ENCODE measurements at regions not wholly inside any gene's neighbourhood (a gene's known extent, or its start where the extent isn't known, plus 50 kb on each side); places are given as distances from the start of the nearest gene placed in this dataset.

DNA sequence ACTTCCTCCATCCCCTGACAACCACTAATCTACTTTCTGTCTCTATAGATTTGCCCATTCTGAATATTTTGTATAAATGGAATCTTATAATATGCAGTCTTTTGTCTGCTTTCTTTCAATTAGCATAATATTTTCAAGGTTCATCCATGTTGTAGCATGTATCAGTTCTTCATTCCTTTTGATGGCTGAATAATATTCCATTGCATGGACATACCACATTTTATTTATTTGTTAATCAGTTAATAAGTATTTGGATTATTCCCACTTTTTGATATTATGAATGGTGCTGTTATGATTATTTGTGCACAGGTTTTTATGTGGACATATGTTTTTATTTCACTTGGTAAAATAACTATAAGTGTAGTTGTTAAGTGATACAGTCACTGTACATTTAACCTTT, 155.1 kb upstream of the WSCD2 start:
- peaks cover 4% of the 10 kb centered on the region for H3K27me3 Mint-ChIP-seq (ENCODE audit: low read depth)
- H3K4me3 Mint-ChIP-seq (ENCODE audit: unreplicated experiment) = no peak overlapping the region
- TF ChIP-seq, protein P1, sequence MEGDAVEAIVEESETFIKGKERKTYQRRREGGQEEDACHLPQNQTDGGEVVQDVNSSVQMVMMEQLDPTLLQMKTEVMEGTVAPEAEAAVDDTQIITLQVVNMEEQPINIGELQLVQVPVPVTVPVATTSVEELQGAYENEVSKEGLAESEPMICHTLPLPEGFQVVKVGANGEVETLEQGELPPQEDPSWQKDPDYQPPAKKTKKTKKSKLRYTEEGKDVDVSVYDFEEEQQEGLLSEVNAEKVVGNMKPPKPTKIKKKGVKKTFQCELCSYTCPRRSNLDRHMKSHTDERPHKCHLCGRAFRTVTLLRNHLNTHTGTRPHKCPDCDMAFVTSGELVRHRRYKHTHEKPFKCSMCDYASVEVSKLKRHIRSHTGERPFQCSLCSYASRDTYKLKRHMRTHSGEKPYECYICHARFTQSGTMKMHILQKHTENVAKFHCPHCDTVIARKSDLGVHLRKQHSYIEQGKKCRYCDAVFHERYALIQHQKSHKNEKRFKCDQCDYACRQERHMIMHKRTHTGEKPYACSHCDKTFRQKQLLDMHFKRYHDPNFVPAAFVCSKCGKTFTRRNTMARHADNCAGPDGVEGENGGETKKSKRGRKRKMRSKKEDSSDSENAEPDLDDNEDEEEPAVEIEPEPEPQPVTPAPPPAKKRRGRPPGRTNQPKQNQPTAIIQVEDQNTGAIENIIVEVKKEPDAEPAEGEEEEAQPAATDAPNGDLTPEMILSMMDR (IDR thresholded peaks at IDR 0.05) = no peak
- H3K27ac Mint-ChIP-seq (ENCODE audit: unreplicated experiment) = no peak overlapping the region
- H3K36me3 Mint-ChIP-seq (ENCODE audit: low read depth) = no peaks in the 10 kb centered on the region
- H3K9me3 Mint-ChIP-seq (ENCODE audit: low read depth) = peaks cover 13% of the 10 kb centered on the region
- no peaks in the 10 kb centered on the region for H3K4me1 Mint-ChIP-seq (ENCODE audit: low read depth)
- DNase-seq (ENCODE audit: low spot score) = no peak

DNA sequence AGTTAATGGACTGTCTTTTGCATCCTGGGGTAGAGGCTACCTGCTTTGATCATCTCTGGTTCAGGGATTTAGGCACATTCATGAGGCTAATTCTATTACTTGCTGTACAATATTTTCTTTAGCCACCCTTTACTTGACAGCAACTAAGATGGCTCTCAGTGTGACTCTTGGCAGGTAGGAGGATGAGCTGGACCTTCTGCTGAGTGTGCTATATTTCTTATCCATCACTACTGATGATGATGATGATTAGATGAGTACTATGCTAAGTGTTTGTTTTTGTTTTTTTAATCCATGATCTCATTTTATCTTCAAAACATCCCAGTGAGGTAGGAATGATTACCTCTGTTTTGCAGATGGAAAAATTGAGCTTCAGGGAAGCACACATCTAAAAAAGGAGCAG, 152.8 kb upstream of the WSCD2 start:
- peaks cover 13% of the 10 kb centered on the region for H3K9me3 Mint-ChIP-seq (ENCODE audit: low read depth)
- peaks cover 6% of the 10 kb centered on the region for H3K27me3 Mint-ChIP-seq (ENCODE audit: low read depth)
- H3K4me3 Mint-ChIP-seq (ENCODE audit: unreplicated experiment) = no peak overlapping the region

DNA sequence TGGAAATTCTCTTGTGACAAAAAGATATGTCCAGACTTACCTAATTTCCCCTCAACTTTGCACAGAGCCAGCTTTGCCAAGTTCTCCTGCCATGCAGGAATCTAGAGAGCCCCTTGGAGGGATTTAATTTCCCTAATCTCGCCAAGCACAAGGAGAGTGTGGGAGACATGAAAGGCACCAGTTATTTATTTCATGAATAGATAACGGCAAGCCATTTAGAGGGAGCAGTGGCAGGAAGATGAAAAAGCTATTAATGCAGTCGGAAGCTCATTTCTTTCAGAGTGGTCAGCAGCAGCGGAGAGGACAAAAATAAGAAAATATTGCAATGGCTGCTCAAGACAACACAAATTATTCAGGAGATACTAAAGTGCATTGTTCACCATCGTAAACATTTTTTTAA, 150.9 kb upstream of the WSCD2 start:
- TF ChIP-seq, protein P1 (IDR thresholded peaks at IDR 0.05) = no peak
- no peak overlapping the region for H3K4me3 Mint-ChIP-seq (ENCODE audit: unreplicated experiment)
- peaks cover 13% of the 10 kb centered on the region for H3K9me3 Mint-ChIP-seq (ENCODE audit: low read depth)
- DNase-seq (ENCODE audit: low spot score) = no peak
- no peak overlapping the region for H3K27ac Mint-ChIP-seq (ENCODE audit: unreplicated experiment)
- no peaks in the 10 kb centered on the region for H3K4me1 Mint-ChIP-seq (ENCODE audit: low read depth)
- H3K27me3 Mint-ChIP-seq (ENCODE audit: low read depth) = peaks cover 6% of the 10 kb centered on the region
- no peaks in the 10 kb centered on the region for H3K36me3 Mint-ChIP-seq (ENCODE audit: low read depth)

More for the DNA sequence above, 152.8 kb upstream of the WSCD2 start:
- Mint-ChIP-seq H3K4me1 (ENCODE audit: low read depth) (no peaks in the 10 kb centered on the region), H3K36me3 (ENCODE audit: low read depth) (no peaks in the 10 kb centered on the region), H3K27ac (ENCODE audit: unreplicated experiment) (no peak overlapping the region)
- TF ChIP-seq, protein P1 (IDR thresholded peaks at IDR 0.05) = no peak
- DNase-seq (ENCODE audit: low spot score) = no peak

DNA sequence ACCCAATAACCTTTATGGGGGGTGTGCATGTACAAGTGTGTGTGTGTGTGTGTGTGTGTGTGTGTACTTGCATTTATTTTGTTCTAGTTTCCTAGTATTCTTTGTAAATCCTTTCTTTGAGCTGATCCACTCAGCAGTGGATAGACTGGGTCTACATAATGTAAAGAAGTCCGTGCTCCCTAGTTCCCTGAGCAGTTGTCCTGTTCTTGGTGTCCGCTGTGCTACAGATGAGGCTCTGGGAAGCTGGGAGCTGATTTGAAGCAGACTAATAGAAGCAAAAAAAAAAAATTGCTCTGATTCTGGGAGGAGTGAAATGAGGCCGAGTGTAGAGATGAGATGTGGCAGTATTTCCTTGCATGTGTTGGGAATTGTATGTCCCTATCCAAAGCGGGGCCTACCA, 150.4 kb upstream of the WSCD2 start:
- Mint-ChIP-seq H3K4me1 (ENCODE audit: low read depth) (no peaks in the 10 kb centered on the region), H3K27ac (ENCODE audit: unreplicated experiment) (no peak overlapping the region), H3K9me3 (ENCODE audit: low read depth) (peaks cover 12% of the 10 kb centered on the region), H3K27me3 (ENCODE audit: low read depth) (peaks cover 6% of the 10 kb centered on the region), H3K36me3 (ENCODE audit: low read depth) (no peaks in the 10 kb centered on the region), H3K4me3 (ENCODE audit: unreplicated experiment) (no peak overlapping the region)
- TF ChIP-seq, protein P1 (IDR thresholded peaks at IDR 0.05) = no peak
- no peak for DNase-seq (ENCODE audit: low spot score)

DNA sequence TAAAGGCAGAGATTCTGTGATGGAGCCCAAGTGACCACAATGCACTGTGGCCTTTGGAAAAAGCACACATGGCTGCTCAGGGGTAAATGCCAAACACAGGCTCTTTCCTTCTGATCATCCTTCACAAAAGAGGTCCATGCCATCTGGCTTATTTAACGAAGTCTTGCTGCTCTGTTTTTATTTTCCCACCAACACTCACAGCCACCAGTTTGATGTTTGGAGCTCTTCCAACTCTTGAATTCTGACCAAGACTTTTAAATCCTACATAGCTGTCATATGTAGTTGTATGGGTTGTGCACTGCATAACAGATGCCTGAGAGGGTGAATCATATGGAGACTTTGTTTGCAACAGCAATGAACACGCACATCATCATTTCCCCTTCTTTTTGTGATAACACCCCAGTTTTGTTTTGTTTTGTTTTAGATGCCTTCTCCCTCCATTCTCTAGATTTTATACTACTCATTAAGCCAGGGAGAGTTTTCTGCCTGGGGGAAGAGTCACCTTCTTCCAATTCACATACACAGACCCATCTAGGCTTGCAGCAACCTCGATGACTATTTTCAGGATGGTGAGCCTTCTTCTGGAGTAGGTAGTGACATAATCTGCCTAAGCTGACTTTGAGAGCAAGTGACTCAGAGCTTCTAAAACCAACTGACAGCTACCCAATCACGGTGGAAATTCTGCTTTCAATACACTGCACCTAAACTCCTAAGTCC, 145.2 kb upstream of the WSCD2 start:
- TF ChIP-seq, protein P1 (IDR thresholded peaks at IDR 0.05) = no peak
- Mint-ChIP-seq H3K27me3 (ENCODE audit: low read depth) (peaks cover 9% of the 10 kb centered on the region), H3K27ac (ENCODE audit: unreplicated experiment) (no peak overlapping the region), H3K36me3 (ENCODE audit: low read depth) (no peaks in the 10 kb centered on the region), H3K4me1 (ENCODE audit: low read depth) (no peaks in the 10 kb centered on the region), H3K4me3 (ENCODE audit: unreplicated experiment) (no peak overlapping the region), H3K9me3 (ENCODE audit: low read depth) (no peaks in the 10 kb centered on the region)
- DNase-seq (ENCODE audit: low spot score) = no peak

Measured in chondrocyte (in vitro differentiated cells).